ENCODE measurements at regions not wholly inside any gene's neighbourhood (a gene's known extent, or its start where the extent isn't known, plus 50 kb on each side); places are given as distances from the start of the nearest gene placed in this dataset.

DNA sequence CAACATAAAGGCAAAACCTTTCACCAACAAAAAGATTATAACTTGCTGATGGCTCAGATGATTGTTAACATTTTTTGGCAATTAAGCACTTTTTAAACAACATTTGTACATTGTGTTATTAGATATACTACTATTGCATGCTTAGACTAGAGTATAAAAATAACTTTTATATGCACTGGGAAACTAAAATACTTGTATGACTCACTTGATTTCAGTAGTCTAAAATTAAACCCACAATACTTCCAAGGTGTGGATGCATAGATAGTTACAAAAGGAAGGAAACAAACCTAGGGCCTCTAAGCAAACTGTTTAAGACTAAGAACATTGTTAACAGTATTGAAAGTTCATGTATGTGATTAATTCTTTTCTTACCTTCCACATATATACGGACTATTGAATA, 1521.5 kb downstream of the OTOL1 start:
- DNase-seq, result no peak
- Histone ChIP-seq H3K4me1 (no peaks in the 10 kb centered on the region), H3K27ac (no peak overlapping the region), H3K9me3 (replicated peaks) (no peaks in the 10 kb centered on the region), H3K36me3 (no peaks in the 10 kb centered on the region), H3K4me3 (no peak overlapping the region), H3K27me3 (no peaks in the 10 kb centered on the region)

DNA sequence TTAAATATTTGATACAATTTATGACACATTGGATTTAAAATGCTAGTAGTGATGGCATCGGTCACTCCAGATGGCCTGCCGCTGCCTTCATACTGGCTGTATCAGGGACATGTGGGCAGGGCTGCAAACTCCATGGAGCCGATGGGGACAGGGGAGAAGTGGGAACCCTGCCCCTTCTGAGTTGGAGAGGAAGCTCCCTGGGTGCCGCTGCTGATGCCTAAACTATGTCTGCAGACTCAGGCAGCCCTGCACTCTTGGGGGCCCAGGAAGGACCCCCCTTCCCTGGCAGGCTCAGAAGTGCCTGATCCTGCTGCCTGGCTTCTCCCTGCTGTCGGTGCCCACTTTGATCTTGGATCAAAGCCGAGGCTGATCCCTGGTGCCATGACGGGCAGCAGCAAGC, 1522.1 kb downstream of the OTOL1 start:
- Histone ChIP-seq H3K36me3 (no peaks in the 10 kb centered on the region), H3K27ac (no peak overlapping the region), H3K9me3 (replicated peaks) (no peaks in the 10 kb centered on the region), H3K4me3 (no peak overlapping the region), H3K4me1 (no peaks in the 10 kb centered on the region), H3K27me3 (no peaks in the 10 kb centered on the region)
- DNase-seq, result no peak

DNA sequence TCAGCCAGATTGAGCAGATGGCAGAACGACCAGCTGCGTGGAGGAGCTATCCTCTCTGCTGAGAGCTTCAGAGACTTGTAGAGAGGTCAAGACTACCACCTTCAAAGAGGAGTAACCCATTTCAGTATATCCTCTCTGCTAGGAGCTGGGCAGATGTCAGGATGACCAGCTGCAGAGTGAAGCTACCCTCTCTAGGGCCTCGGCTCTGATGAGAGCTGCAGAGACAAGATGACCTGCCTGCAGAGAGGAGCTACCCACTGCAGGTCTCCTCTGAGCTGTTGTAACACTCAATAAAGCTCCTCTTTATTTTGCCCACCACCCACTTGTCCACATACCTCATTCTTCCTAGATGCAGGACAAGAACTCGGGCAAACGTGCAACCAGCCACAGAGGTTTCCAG, 1522.7 kb downstream of the OTOL1 start:
- Histone ChIP-seq H3K9me3 (replicated peaks) (no peaks in the 10 kb centered on the region), H3K27ac (no peak overlapping the region), H3K36me3 (no peaks in the 10 kb centered on the region), H3K27me3 (no peaks in the 10 kb centered on the region), H3K4me1 (no peaks in the 10 kb centered on the region), H3K4me3 (no peak overlapping the region)
- DNase-seq, result no peak

DNA sequence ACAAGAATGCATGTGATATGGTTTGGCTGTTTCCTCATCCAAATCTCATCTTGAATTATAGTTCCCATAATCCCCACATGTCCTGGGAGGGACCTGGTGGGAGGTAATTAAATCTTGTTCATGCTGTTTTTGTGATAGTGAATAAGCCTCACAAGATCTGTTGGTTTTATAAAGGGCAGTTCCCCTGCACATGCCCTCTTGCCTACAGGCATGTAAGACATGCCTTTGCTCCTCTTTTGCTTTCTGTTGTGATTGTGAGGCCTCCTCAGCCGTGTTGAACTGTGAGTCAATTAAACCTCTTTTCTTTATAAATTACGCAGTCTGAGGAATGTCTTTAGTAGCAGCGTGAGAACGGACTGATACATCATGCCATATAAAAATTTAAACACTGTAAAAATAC, 1537.0 kb downstream of the OTOL1 start:
- H3K27ac ChIP-seq, result no peak overlapping the region
- H3K36me3 ChIP-seq, result no peaks in the 10 kb centered on the region
- no peaks in the 10 kb centered on the region for H3K27me3 ChIP-seq
- no peaks in the 10 kb centered on the region for H3K4me1 ChIP-seq
- no peaks in the 10 kb centered on the region for H3K9me3 ChIP-seq (replicated peaks)
- no peak for DNase-seq
- H3K4me3 ChIP-seq, result no peak overlapping the region

DNA sequence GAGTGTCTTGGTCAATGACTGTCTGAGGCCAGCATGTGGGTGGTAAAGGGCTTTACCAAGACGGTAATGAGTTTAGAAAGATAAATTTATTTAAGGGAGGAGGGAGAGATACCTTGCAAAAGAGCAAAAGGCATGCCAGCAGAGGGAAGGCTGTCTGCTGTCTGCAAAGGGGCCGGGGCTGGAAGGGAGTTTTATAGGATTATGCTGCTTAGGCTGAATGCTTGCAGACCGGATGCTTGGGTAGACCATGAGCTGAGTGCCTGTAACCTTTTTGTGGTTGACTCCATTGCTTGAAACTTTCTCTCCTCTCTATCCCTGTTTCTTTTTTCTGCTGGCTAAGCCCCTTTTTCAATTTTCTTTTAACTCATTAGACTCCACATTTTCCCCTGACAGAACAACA, 1543.0 kb downstream of the OTOL1 start:
- no peak overlapping the region for H3K27ac ChIP-seq

DNA sequence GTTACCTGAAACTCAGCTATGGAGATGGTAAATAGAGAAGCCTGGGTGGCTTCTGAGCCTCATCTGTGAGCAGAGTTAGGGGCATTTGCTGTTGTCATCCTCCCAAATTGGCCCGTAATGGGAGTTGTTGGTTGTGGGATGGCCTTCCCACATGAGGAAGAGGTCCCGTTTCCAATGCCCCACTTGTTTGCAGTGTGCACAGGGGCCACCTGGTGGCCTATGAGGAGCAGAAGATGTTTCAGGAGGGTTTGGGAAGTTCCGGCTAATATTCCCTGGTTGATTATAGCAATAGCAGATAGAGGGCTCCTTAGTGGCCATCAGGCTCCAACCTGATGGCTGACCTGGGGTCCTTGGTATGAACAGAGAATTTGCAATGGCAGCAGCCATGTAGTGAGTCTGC, 1546.5 kb downstream of the OTOL1 start:
- Histone ChIP-seq H3K9me3 (replicated peaks) (no peaks in the 10 kb centered on the region), H3K27me3 (no peaks in the 10 kb centered on the region), H3K4me3 (no peak overlapping the region), H3K4me1 (no peaks in the 10 kb centered on the region), H3K27ac (no peak overlapping the region), H3K36me3 (no peaks in the 10 kb centered on the region)
- peak in 1 of 2 experiments; percentile 34 for DNase-seq

More for the DNA sequence above, 1543.0 kb downstream of the OTOL1 start:
- H3K27me3 ChIP-seq, result no peaks in the 10 kb centered on the region
- no peaks in the 10 kb centered on the region for H3K36me3 ChIP-seq
- no peak overlapping the region for H3K4me3 ChIP-seq
- no peaks in the 10 kb centered on the region for H3K4me1 ChIP-seq
- no peaks in the 10 kb centered on the region for H3K9me3 ChIP-seq (replicated peaks)
- DNase-seq, result no peak

DNA sequence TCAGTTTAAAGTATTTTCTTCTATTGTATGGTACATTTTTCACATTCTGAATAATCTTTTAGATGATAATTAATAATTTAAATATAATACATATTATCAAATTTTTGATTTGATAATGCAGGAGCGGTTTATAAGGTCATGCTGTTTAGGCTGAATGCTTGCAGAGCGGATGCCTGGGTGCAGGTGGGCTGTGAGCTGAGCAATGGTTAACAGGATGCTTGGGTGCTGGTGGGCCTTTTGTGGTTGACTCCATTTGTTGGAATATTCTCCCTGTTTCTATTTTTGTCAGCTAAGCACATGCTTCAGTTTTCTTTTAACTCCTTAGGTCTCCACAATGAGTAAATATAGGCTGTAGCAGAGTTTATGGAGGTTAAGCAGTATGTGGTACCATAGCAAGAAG, 1549.3 kb downstream of the OTOL1 start:
- no peak overlapping the region for H3K27ac ChIP-seq
- no peaks in the 10 kb centered on the region for H3K4me1 ChIP-seq
- no peaks in the 10 kb centered on the region for H3K36me3 ChIP-seq
- H3K9me3 ChIP-seq (replicated peaks), result no peaks in the 10 kb centered on the region
- no peak for DNase-seq
- H3K27me3 ChIP-seq, result no peaks in the 10 kb centered on the region
- H3K4me3 ChIP-seq, result no peak overlapping the region

DNA sequence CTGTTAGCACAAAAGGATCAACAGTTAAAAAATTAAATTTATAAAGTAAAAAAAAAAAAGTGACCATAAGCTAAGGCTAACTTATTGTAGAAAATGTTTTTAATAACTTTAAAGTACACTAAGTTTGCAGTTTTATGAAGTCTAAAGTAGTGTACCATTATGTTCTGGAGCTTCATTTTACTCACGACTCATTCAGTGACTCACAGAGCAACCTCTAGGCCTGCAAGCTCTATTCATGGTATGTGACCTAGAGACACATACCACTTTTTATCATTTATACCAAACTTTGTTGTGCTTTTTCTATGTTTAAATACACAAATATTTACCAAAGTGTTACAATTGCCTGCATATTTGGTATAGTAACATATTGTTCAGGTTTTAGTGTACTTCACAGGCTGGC, 1552.3 kb downstream of the OTOL1 start:
- Histone ChIP-seq H3K4me3 (no peak overlapping the region), H3K9me3 (replicated peaks) (no peaks in the 10 kb centered on the region), H3K36me3 (no peaks in the 10 kb centered on the region), H3K27me3 (no peaks in the 10 kb centered on the region), H3K4me1 (no peaks in the 10 kb centered on the region), H3K27ac (no peak overlapping the region)
- DNase-seq, result no peak

DNA sequence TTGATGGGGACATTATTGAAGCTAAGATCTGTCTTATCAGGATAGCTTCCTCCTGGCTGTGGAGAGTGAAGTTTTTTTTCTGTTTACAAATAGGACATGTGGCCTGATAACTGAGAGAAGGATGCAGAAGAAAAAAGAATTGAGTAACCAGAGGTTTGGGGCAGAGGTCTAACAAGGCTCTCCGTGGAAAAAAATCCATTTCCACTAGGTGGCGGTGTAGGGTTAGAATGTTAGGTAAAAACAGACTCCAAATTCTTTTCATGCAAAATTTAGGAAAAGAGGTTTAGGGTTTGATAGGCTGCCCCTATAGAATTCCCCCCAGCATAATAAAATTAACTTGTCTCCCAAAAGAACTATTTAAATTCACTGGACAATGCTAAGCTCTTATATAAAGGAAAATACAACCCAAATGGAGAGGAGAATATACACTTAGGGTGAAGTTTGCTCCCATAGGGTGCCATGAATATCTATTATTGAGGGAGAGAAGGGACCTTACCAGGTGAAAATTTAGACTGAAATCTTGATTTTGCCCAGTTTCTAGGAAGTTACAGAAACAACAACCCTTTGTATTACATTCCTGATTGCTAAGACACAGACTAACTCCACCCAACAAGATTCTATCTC, 1560.4 kb downstream of the OTOL1 start:
- Histone ChIP-seq H3K27me3 (no peaks in the 10 kb centered on the region), H3K4me1 (no peaks in the 10 kb centered on the region), H3K27ac (no peak overlapping the region), H3K36me3 (no peaks in the 10 kb centered on the region), H3K9me3 (replicated peaks) (no peaks in the 10 kb centered on the region), H3K4me3 (no peak overlapping the region)
- DNase-seq, result peak; percentile 31 to 70

DNA sequence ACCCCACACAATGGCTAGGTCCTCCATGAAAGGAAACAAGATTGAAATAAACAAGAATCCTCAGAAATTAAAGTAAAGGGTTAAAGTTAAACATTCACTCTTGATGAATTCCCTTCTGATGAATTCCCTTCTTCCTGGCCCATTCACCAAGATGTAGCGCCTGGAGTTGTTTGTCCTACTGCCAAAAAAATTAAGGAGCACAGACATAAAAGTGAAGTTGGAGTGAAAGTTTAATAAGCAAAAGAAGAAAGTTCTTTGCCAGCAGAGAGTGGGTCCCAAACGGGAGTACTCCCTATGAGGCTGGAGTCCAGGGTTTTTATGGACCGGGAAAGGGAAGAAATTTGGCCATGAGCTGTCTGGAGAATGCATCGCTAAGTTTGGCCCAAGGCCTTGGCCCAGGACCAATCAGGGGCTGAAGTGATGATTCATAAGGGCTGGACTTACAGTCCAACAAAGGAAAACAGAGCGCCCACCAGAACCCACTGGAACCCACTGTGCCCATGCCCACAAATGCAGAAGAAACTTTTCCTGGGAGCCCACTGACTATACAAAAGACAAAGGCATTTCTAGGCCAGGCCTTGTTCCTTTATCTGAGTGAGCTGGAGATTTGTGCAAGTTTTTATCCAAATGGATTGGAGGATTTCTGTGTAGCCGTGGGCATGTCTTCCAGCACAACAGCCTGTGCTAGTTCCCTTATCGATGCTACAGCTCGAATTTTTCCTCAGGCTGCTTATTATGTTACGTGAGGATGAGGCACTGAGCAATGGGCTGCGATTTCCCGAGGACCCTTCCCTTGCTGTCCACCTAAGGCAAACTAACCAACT, 1561.6 kb downstream of the OTOL1 start:
- Histone ChIP-seq H3K9me3 (replicated peaks) (no peaks in the 10 kb centered on the region), H3K36me3 (no peaks in the 10 kb centered on the region), H3K4me1 (no peaks in the 10 kb centered on the region), H3K27ac (no peak overlapping the region), H3K4me3 (no peak overlapping the region), H3K27me3 (no peaks in the 10 kb centered on the region)
- no peak for DNase-seq

DNA sequence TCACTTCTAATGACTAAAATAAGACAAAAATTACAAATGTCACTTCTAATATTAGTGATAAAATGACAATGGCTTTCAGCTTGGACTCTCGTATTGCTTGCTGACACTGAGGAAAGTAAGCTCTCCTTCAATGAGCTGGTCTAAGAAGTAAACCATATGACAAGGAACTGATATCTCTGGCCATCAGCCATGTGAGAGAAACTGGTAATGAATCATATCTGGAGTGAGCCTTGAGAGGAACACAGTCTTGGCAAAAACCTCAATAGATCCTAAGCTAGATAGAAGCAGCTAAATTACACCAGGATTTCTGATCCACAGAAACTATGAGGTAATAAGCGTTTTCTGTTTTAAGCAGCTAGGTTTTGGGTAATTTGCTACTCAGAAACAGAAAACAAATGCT, 1575.1 kb downstream of the OTOL1 start:
- Histone ChIP-seq H3K36me3 (no peaks in the 10 kb centered on the region), H3K4me3 (no peak overlapping the region), H3K4me1 (no peaks in the 10 kb centered on the region), H3K9me3 (replicated peaks) (no peaks in the 10 kb centered on the region), H3K27me3 (no peaks in the 10 kb centered on the region), H3K27ac (no peak overlapping the region)
- DNase-seq, result no peak
